ENCODE measurements at regions not wholly inside any gene's neighbourhood (a gene's known extent, or its start where the extent isn't known, plus 50 kb on each side); places are given as distances from the start of the nearest gene placed in this dataset.
"Not testable (repeated sequence)": the region's sequence is repeated elsewhere in the genome, so short reads cannot be mapped to it uniquely, and the experiment has no call there.

DNA sequence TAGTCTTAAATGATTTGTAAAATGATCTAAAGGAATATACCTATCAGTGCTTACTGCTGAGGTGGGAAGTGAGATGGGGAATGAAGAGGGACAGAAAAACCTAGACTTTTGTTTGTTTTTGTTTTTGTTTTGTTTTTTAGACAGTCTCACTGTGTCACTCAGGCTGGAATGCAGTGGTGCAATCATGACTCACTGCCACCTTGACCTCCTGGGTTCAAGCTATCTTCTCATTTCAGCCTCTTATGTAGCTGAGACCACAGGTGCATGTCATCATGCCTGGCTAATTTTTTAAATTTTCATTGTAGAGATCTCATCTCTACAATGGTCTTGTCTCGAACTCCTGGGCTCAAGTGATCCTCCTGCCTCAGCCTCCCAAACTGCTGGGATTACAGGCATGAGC is 116.4 kb upstream of the SEM1 start:
- Histone ChIP-seq H3K4me2 (ENCODE audit: low read length) (no peak overlapping the region), H2AFZ (ENCODE audit: low read depth, low read length) (no peak overlapping the region), H3K9me2 (ENCODE audit: insufficient read depth, low read length) (no peaks in the 10 kb centered on the region), H3K36me3 (ENCODE audit: insufficient read depth, low read length) (no peaks in the 10 kb centered on the region), H3K9ac (ENCODE audit: low read length) (no peak overlapping the region), H3F3A (ENCODE audit: insufficient read depth, low read length, poor library complexity, severe bottlenecking) (no peaks in the 10 kb centered on the region), H4K20me1 (ENCODE audit: insufficient read depth) (no peaks in the 10 kb centered on the region), H3K27ac (ENCODE audit: low read length) (no peak overlapping the region), H3K79me2 (replicated peaks; ENCODE audit: insufficient read depth, low read length) (no peaks in the 10 kb centered on the region), H3K4me3 (ENCODE audit: low read length) (no peak overlapping the region), H3K27me3 (ENCODE audit: insufficient read depth, low read depth, low read length) (no peaks in the 10 kb centered on the region), H3K9me3 (ENCODE audit: low read length) (no peaks in the 10 kb centered on the region)
- TF ChIP-seq TAF1 (IDR thresholded peaks at IDR 0.05; ENCODE audit: low read depth): no peak

- no peaks in the 10 kb centered on the region for H3K79me2 ChIP-seq (replicated peaks; ENCODE audit: insufficient read depth, low read length)
- no peaks in the 10 kb centered on the region for H3K9me2 ChIP-seq (ENCODE audit: insufficient read depth, low read length)
- no peak overlapping the region for H3K4me2 ChIP-seq (ENCODE audit: low read length)
- no peaks in the 10 kb centered on the region for H3K27me3 ChIP-seq (ENCODE audit: insufficient read depth, low read depth, low read length)
- no peak overlapping the region for H2AFZ ChIP-seq (ENCODE audit: low read depth, low read length)
- H3K27ac ChIP-seq (ENCODE audit: low read length): no peak overlapping the region
- H4K20me1 ChIP-seq (ENCODE audit: insufficient read depth): no peaks in the 10 kb centered on the region
- no peaks in the 10 kb centered on the region for H3K36me3 ChIP-seq (ENCODE audit: insufficient read depth, low read length)
- TF ChIP-seq CTCF (IDR thresholded peaks at IDR 0.05; ENCODE audit: poor library complexity, severe bottlenecking) (no peak), TAF1 (IDR thresholded peaks at IDR 0.05; ENCODE audit: low read depth) (no peak), EP300 (conservative IDR thresholded peaks at IDR 0.05; ENCODE audit: poor library complexity, severe bottlenecking) (no peak), SMC3 (conservative IDR thresholded peaks at IDR 0.05; ENCODE audit: poor library complexity) (no peak), RAD21 (conservative IDR thresholded peaks at IDR 0.05) (no peak), EZH2 (IDR thresholded peaks at IDR 0.05; ENCODE audit: borderline replicate concordance, insufficient read depth, low read length, poor library complexity, severe bottlenecking) (no peak), POLR2AphosphoS5 (IDR thresholded peaks at IDR 0.05) (no peak), MXI1 (conservative IDR thresholded peaks at IDR 0.05; ENCODE audit: poor library complexity, severe bottlenecking) (no peak)
- TF ChIP-seq, protein P1, sequence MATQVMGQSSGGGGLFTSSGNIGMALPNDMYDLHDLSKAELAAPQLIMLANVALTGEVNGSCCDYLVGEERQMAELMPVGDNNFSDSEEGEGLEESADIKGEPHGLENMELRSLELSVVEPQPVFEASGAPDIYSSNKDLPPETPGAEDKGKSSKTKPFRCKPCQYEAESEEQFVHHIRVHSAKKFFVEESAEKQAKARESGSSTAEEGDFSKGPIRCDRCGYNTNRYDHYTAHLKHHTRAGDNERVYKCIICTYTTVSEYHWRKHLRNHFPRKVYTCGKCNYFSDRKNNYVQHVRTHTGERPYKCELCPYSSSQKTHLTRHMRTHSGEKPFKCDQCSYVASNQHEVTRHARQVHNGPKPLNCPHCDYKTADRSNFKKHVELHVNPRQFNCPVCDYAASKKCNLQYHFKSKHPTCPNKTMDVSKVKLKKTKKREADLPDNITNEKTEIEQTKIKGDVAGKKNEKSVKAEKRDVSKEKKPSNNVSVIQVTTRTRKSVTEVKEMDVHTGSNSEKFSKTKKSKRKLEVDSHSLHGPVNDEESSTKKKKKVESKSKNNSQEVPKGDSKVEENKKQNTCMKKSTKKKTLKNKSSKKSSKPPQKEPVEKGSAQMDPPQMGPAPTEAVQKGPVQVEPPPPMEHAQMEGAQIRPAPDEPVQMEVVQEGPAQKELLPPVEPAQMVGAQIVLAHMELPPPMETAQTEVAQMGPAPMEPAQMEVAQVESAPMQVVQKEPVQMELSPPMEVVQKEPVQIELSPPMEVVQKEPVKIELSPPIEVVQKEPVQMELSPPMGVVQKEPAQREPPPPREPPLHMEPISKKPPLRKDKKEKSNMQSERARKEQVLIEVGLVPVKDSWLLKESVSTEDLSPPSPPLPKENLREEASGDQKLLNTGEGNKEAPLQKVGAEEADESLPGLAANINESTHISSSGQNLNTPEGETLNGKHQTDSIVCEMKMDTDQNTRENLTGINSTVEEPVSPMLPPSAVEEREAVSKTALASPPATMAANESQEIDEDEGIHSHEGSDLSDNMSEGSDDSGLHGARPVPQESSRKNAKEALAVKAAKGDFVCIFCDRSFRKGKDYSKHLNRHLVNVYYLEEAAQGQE (IDR thresholded peaks at IDR 0.05; ENCODE audit: borderline replicate concordance): no peak
- no peak overlapping the region for H3K9ac ChIP-seq (ENCODE audit: low read length)
- no peak overlapping the region for H3K4me3 ChIP-seq (ENCODE audit: low read length)
- H3K9me3 ChIP-seq (ENCODE audit: low read length): no peaks in the 10 kb centered on the region
- no peaks in the 10 kb centered on the region for H3F3A ChIP-seq (ENCODE audit: insufficient read depth, low read length, poor library complexity, severe bottlenecking)
These were observed 118.1 kb upstream of the SEM1 start for GRCh38 chr7:96827701-96828100.

DNA sequence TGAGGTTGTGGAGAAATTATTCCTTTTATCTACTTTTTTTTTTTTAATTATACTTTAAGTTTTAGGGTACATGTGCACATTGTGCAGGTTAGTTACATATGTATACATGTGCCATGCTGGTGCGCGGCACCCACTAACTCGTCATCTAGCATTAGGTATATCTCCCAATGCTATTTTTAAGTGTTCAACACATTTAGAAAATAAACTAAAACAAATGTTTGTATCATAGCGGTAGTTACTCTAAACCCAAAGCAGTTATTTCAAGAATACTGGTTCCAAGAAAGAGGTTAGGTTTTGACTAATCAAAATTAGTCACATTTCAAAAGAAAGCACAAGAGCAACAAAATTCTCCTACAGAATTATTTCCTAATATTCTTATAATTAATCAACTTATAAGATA is 119.5 kb upstream of the SEM1 start:
- H3K4me3 ChIP-seq (ENCODE audit: low read length); H3K27ac ChIP-seq (ENCODE audit: low read length); H2AFZ ChIP-seq (ENCODE audit: low read depth, low read length); H3F3A ChIP-seq (ENCODE audit: insufficient read depth, low read length, poor library complexity, severe bottlenecking); H3K79me2 ChIP-seq (replicated peaks; ENCODE audit: insufficient read depth, low read length); H4K20me1 ChIP-seq (ENCODE audit: insufficient read depth); H3K4me2 ChIP-seq (ENCODE audit: low read length); H3K9me2 ChIP-seq (ENCODE audit: insufficient read depth, low read length); H3K36me3 ChIP-seq (ENCODE audit: insufficient read depth, low read length); H3K9me3 ChIP-seq (ENCODE audit: low read length); H3K27me3 ChIP-seq (ENCODE audit: insufficient read depth, low read depth, low read length); H3K9ac ChIP-seq (ENCODE audit: low read length): not testable (repeated sequence)
